Stimulated activated CD4-positive, alpha-beta T cell treated with anti-CD3 and anti-CD28 coated beads, Interleukin-4, amount 100 ng/mL, for 48 hours (primary cell): ENCODE measurements at regions not wholly inside any gene's neighbourhood (a gene's known extent, or its start where the extent isn't known, plus 50 kb on each side); places are given as distances from the start of the nearest gene placed in this dataset.

ENCODE experiments used
- DNase-seq, 2 donors: peaks; one replicate each; pipeline ENCODE4 v3.0.0-alpha.2; 2020; ENCODE audit warnings: low read depth in 2 of 2

DNA sequence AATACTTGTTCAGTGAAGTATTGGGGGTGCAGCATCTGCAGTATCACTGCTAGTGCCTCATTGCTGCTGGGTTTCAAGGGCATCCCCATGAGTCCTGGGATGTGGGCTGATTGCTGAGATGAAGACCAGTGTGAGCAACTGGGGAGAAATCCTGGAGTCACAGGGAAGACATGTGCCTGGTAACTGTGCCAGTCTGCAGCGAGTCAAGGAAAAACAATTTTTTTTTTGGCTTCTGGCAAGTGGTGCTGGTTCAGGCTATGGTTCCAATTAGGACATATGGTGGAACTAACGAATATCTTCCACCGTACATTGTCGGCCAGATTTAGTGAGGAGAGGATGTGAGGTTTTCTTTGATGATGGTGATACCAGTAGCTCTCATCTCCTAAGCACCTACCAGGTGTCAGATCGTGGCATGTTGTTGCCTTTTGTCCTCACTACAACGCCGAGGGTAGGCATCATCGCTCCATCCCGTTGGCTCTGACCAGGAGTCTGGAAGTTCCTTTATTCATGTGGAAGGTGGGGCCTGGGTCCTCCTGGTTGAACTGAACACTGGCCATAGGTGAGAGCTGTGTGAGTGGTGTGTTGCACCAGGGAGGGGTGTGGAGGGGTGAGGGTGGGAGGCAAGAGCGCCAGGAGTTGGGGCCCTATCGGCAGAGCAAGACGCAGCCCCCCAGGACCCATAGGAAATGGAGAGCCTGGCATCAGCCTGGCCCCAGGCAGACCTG is 118.0 kb upstream of the HS6ST1 start:
- DNase-seq = no peak

DNA sequence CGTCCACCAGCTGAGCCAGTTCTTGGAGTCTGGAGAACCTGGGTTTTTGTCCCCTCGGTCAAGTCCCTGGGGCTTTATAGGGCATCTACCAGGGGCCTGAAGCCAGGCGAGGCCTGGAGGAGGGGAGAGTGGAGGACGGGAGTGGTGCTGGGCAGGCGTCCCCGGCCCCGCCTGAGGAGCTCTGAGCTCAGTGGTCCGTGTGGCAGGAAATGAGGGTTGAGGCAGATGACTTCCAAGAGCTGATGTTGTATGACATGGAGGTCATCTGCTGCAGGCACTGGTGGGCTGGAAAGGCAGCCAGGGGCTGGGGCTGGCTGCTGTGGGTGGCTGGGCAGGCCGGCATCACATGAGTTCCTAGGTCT is 118.5 kb upstream of the HS6ST1 start:
- no peak for DNase-seq

DNA sequence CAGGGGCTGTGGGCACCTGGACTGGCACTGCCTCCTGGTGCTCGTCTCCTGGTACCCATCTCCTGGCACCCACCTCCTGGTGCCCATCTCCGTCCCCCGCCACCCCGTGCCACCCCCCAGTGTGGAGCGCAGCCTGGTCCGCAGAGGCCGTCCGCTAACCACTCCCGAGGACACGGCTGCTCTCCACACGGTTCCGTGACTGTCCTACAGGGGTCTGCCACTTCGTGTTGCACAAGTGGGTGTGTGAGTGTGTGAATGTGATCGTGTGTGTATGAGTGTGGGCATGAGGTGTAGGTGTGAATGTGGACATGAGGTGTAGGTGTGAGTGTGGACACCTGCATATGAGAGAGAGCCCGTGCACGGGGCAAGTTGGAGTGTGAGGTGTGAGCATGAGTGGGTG is 119.4 kb upstream of the HS6ST1 start:
- DNase-seq = no peak

DNA sequence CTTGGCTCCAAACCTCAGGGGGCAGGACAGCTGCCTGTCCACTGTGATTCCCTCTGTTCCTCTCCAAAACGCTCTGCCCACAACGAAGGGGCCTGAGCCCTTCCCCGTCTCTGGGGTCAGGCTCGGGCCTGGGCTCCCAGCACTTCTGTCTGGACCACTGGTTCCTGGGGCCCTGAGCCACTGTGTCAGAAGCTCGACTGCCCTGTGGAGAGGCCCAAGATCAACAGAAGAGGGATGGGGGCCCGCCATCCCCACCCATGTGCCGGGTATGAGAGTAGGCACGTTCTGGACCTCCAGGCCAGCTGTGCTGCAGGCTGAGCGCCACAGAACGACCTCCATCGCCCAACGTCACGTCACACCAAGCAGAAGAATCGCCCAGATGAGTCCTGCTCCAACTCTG is 119.9 kb upstream of the HS6ST1 start:
- DNase-seq = no peak

DNA sequence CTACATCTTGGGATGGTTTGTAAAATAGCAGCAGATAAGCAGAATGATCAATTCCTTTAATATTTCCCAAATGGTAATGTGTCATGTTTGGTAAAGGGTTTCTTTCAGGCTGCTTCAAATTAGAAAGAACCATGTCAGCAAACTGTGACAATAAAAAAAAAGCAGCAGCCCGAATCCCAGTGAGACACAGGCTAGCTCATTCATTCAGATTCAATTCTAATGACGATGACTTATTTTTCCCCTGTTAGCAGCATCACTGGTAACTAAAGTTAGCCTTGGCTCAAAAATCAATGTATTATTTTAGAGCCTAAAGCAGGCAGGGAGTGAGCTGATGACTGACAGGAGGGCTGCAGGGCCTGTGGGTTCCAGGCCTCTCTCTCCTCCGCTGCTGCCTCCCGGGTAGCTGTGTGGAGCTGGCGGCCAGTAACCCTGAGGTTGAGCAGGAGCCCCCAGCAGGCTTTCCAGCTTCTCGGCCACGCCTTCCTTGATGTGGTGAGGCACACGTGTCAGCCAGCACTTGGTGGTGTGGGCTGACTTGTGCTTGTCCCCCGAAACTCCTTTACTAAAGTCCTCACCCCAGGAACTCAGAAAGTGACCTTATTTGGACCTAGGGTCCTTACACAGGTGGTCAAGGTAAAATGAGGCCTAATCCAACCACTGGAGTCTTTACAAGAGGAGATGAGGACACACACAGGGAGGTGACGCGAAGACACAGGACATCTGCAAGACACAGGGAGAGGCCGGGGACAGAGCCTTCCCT is 120.5 kb upstream of the HS6ST1 start:
- no peak for DNase-seq

DNA sequence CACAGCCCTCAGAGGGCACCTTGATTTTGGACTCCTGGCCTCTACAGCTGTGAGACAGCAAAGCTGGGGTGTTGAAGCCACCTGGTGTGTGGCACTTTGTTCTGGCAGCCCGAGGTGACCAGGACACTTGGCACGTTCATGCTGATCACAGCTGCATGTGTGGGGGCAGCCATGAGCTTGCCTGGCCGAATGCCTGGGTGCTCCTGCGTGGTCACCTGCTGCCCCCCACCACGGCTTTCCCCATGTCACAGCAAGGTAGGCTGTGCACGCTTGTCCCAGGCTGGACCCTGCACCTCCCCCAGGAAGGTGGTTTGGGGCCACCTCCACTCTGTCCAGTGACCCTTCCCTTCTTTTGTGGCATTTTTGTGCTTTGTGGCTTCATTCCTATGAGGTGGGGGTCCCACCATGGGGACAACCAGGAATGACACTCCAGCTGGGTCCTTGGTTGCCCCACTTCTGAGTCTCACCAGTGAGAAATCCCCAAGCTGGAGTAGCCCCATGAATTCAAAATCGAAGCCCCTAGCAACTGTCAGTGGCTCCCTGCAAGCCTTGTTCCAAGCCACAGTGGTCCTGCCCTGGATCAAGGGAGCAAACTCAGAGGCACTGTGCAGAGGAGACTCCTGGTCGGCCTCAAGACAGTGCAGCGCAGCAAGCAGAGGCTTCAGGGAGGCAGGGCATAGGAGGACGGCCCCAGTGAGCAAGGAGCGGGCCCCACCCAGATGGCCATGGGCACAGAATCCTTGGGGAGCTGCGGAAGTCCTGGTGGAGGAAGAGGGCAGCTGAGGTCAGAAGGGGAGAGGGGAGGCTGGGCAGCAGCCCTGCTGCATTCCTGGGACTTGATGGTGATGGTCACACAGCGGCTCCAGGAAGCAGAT is 121.4 kb upstream of the HS6ST1 start:
- no peak for DNase-seq

DNA sequence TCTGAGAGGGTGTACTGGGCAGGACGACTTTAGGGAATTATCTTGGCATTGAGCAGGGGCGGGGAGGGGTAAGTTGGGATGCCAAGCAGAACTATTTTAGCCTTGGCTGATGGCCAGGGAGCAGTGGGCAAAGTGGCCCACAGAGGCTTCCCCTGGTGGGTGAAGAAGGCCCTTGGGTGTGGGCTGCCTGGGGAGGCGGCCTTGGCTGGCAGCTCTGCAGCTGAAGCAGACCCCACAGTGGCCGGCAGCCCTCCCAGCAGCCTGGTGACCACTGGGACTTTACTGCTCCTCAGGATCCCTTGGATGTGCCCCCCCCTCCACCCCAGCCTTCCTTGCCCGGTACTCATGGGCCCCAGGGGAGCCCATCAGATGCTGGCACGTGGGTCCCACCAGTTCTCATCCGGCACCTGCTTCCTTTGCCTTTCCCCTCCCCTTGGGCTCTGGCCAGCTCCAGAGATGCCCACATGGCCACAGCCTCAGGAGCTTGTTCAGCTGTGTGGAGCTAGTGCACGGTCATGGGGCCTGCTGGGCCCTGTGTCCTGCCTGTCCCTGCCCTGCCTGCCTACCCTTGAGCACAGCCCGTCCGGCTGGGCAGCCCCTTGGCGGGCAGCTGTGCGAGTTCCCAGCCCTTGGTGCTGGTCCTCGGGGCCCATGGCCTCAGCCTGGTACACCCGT is 122.1 kb upstream of the HS6ST1 start:
- DNase-seq = no peak

DNA sequence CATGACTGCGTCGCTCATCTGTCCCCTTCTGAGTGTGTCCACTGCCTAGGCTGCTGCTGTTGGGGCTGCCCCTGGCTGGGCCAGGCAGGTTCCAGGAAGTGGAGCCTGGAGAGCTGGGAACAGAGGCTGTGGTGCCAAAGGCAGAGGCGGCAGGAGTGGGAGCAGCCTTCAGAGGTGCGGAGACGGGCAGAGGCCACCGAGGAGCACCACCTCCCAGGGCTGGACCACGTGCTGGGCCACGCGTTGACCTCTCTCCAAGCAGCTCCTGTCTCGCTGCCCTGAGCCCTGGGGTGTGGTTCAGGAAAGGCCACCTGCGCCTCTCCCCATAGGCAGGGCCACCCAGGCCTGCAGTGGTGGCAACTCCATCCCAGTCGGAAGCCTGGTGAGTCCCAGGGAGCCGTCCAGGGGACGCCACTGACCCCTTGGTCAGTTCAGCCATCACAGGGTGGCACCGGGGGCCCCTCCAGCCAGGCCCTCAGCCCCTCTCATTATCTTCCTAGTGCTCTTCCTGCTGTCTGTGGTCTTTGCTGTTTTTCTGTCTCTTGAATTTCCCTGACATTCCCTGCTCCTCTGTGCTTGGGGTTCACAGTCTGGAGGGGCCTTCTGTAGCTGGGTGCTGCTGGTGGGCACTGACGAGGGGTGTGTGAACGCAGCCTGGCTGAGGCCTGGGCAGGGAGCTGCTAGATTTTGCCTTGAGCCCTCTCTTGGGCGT is 122.8 kb upstream of the HS6ST1 start:
- DNase-seq = no peak

DNA sequence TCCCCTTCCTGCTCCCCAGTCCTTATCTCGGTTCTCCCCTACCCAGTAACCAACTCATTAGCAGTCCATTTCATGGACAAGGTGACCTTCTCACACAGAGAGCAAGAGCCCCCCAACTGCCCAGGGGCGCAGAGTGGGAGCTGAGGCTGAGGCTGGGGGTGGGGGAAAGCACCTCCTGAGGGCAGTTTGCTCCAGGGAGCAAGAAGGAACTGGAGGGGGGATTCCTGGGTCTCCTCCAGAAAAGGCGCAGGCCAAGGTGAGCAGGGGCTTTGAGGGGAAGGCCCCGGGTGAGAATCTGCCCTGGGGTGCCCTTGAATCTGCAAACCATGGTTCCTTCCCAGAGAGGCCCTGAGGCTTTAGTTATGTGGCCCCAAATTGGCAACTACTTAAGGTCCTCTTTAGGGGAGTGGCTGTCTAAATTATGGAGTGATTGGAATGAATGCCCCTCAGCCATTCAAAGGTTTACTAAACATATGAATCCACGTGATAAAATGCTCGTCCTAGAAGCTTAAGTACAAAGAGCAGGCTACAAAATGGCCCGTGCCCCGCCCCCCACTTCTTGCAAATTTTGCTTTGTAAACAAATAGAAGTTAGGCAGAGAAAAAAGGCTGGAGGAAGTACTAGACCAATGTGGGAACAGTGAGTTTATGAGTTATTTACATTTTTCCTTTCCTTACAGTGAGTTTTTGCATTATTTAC is 123.5 kb upstream of the HS6ST1 start:
- no peak for DNase-seq

DNA sequence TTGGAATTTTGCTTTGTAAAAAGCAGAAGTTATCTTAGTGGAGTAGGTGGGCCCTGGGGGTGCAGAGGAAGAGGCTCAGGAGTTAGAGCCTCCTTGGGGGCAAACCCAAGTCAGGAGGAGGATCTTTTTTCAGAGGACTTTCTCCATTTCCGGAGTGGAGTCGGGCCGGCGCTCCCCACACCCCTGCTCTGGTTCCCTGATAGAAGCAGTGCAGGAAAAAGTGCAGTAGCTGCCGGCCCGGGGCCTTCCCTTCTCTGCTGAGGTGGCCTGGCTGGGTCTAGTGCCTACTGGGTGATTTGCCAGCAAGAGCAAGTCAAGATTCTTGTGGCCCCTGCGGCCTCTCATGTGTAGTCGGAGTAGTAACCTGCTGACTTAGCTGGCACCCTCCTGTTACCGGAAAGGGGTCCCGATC is 124.2 kb upstream of the HS6ST1 start:
- no peak for DNase-seq

DNA sequence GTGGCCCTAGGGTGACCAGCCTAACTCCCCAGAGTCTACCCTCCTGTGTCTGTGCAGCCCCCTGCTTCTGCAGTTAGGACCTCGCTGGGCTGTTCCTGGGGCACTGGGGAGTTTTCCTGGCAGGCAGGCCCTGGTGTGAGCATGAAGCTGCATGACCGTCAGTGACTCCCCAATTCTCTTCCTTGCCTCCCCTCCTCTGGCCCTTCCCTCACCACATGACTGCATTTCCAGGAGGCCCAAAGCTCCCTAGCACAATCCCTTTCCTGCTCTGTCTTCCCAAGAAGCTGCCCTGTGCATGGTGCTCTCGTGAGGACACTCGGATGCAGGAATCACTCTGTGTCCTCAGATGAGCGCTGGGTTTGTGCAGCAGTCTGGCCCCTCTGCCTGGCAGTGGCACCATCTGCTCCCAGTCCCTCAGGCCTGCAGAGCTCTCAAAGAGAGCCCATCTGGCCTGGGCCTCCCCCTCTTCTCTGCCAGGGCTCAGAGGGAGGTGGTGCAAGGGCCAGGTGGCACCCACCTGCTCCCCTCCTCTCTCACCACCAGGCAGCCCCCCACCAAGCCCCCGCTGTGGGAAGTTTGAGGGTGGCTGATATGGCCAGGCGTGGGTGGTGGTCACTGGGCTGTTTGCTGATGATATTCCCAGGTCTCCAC is 125.6 kb upstream of the HS6ST1 start:
- no peak for DNase-seq

DNA sequence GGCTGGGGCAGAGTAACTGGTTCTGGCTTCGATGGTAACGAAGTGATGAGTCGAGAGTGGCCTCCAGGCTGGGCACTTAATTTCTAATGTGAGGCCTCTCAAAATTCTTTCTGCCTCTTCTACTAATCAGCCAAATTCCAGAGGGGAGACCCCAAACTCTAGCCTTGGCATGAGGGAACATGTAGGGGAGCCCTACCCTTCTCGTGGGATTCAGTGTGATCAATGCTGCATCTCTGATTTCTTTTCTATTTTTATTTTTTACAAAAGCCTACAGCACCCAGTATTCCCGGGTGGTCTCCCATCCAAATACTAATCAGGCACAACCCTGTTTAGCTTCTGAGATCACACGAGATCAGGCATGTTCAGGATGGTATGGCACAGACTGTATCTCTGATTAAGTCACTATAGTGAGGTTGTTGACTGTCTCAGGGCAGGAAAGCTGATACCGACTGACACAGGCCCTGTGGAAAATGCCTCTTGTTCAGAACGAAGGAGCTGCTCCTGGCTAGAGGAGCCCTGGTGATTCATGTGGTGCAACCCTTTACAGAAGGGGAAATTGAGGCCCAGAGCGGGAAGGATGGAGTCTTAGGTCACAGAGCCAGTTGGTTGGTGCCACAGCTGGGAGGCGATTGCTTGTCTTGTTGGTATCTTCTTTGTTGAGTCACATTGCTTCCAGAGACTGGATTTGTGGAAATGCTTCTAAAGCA is 126.3 kb upstream of the HS6ST1 start:
- no peak for DNase-seq

DNA sequence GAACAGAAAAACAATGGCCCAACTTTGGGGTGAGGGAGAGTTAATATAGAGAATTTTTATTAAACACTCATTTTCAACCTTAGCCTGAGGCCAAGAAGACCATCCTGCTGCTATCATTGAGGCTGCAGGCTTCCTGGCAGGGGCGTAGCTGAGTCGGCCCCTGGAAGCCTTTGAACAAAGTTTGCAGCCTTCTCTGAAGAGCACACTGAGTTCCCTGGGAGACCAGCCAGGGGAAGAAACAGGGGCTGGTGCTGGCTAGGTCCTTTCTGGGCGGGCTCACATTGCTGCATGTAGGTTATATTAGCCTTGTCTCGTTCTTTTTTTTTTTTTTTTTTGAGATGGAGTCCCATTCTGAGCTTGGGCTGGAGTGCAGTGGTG is 126.8 kb upstream of the HS6ST1 start:
- no peak for DNase-seq

DNA sequence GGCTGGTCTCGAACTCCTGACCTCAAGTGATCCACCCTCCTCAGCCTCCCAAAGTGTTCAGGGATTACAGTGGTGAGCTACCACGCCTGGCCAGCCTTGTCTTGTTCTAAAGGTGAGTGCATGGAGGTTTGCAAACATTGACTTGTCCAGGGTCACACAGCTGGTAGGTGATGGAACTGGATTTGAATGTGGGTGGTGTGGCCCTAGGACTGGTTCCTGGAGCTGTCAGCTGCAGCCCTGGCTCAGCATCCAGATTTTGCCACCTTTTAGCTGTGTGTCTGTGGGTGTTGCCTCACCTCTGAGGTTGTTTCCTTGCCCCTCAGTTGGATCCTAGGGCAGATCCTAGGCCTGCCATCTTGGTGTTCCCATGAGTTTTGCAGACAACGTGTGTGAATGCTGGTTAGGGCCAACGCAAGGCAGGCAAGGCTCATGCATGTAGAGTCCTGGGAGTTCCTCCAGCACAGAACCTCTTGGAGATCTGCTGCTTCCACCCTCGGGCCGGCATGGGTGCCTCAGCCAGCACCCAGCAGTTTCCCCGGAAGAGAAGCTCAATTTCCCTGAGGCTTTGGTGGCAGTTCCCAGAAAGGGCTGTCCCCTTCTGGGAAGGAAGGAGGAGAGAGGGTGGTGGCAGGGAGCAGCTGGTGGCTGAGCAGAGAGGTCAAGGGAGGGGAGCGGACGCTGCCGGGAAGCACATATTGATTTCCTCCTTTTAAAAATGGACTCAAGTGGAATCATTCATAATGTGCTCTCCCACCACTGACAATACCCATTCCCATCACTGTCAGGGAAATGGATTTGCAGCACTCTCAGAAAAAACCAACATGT is 127.6 kb upstream of the HS6ST1 start:
- no peak for DNase-seq

DNA sequence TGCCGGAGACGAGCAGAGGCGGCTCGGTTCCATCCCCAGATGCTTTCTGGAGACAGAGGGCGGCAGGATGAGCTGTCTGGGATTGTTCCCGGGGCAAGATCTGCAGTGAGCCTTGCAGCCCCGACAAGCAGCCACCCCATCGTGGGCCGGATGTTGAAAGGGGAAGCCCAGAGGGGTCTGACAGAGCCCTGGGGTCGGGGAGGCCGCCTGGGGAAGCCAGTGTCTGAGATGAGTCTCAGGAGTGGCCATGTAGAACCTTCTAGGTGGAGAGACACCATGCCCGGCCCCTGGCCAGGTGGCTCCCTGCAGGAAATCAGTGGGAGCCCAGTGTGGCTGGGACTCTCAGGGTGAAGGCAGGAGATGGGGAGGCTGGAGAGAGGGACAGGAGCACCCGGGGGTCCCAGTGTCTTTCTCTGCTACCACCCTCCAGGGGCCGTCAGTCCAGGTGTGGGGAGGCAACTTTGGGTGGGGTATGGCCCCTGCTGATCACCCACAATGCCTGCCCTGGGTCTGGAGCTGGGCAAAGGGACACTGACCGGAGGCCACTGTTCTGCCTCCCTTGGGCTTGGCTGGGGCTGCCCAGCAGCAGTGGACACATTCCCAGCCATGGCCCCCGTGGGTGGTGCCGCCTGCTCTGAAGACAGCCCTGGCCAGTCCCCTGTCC is 128.3 kb upstream of the HS6ST1 start:
- DNase-seq = no peak

DNA sequence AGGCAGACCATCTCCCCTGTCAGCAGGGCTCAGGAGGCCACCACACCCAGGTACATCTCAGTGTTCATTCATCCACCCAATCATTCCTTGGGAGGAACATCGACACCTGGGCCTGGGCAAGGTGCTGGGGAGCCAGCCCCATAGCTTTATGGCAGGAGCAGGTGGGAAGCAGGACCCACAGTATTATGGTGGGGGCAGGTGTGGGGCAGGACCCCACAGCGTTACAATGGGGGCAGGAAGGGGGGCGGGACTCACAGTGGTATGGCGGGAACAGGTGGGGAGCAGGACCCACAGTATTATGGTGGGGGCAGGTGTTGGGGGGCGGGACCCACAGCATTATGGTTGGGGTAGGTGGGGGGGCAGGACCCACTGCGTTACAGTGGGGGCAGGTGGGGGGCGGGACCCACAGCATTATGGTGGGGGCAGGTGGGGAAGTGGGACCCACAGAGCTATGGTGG is 128.9 kb upstream of the HS6ST1 start:
- DNase-seq = no peak

DNA sequence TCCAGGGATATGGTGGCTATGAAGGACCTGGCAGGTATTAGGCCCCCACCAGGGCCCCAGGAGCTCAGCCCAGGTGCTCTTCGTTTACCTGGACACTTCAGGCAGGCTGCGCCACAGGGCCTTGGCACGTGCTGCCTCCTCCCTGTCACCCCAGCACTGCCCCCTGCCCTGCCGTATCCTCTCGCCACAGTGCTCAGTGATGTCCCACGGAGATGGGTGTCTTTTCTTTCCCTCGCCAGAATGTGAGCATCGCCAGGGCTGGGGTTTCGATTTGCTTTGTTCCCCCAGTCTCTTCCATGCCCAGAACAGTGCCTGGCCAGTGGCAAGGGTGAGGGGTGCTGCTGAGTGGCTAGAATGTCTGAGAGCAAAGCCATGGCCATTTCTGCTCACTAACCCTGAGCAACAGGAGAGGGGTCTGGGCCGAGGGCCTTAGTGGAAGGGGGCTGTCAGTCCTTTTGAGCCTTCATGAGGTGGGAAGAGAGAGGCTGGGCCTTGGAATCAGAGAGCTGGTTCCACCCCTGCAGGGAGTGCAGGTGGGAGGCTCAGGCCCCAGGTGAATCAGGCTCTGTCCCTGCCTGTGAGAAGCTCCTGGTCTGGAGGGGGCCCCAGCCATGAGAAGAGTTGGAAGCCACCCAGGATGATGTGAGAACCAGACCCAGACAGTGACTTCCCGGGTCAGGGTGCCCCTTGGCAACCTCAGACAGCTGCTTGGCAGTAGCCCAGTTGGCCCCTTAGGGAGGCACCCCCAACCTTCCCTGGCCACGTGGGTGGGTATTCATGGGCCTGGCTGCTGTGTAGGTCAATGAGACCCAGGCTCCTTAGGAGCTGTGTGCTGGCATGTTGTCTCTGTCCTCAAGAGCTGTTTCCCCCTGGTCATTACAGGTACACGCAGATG is 129.9 kb upstream of the HS6ST1 start:
- no peak for DNase-seq
